ENCODE measurements at regions not wholly inside any gene's neighbourhood (a gene's known extent, or its start where the extent isn't known, plus 50 kb on each side); places are given as distances from the start of the nearest gene placed in this dataset.

DNA sequence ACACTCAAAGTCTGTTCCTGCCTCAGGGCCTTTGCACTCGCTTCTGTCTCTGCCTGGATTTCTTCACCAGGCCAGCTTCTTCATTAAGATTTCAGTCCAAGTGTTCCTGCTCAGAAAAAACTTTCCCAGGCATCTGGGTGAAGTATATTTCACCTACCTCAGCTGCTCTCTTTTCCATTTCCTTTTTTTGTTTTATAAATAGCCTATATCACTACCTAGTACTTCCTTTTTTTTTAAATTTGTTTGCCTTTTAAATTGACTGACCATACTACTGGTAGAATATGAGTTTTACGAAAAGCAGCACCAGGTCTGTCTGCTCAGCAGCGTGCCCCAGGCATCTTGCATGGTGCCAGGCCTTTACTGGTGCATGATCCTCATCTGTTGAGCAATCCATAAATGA lies 1064.4 kb downstream of the UQCRFS1 start:
- Histone ChIP-seq H2AFZ (ENCODE audit: low read length) (no peak overlapping the region), H3T11ph (ENCODE audit: low read length) (no peak overlapping the region), H3K4me1 (ENCODE audit: insufficient read depth, low read length) (no peaks in the 10 kb centered on the region), H3K4me2 (ENCODE audit: insufficient read depth, insufficient read length, low read length) (no peak overlapping the region), H2BK120ac (ENCODE audit: low read depth, low read length, poor library complexity, severe bottlenecking) (no peak overlapping the region), H4K20me1 (ENCODE audit: control insufficient read depth, insufficient read depth, insufficient read length) (no peaks in the 10 kb centered on the region), H3K27me3 (ENCODE audit: insufficient read depth, low read length) (no peaks in the 10 kb centered on the region), H2BK12ac (ENCODE audit: insufficient read length, low read depth, low read length) (no peak overlapping the region), H4K91ac (ENCODE audit: insufficient read length, low read depth, low read length) (no peak overlapping the region), H3K9ac (ENCODE audit: extremely low read depth, insufficient read length, low read length) (no peak overlapping the region), H3K79me2 (ENCODE audit: insufficient read depth, low read length) (no peaks in the 10 kb centered on the region), H2BK5ac (ENCODE audit: insufficient read length, low read length) (no peak overlapping the region), H3K18ac (ENCODE audit: insufficient read length, low read depth, low read length) (no peak overlapping the region), H3K9me3 (ENCODE audit: control insufficient read depth, low read depth, low read length) (no peaks in the 10 kb centered on the region), H3K4ac (ENCODE audit: low read depth, low read length) (no peak overlapping the region), H3K23me2 (ENCODE audit: insufficient read length, low read depth, low read length, poor library complexity, severe bottlenecking) (no peaks in the 10 kb centered on the region), H4K8ac (replicated peaks; ENCODE audit: insufficient read length, low read depth, low read length) (no peak overlapping the region), H2BK20ac (ENCODE audit: low read depth, low read length, poor library complexity, severe bottlenecking) (no peak overlapping the region), H2AK5ac (ENCODE audit: insufficient read length, low read length) (no peak overlapping the region), H2BK15ac (ENCODE audit: low read depth, low read length) (no peak overlapping the region), H3K14ac (ENCODE audit: insufficient read depth, low read length) (no peak overlapping the region), H3K27ac (ENCODE audit: insufficient read length, low read depth, low read length) (no peak overlapping the region), H3K79me1 (ENCODE audit: insufficient read depth, low read depth, low read length, poor library complexity, severe bottlenecking) (no peaks in the 10 kb centered on the region), H3K23ac (ENCODE audit: insufficient read length, low read depth, low read length) (no peak overlapping the region), H3K56ac (ENCODE audit: insufficient read length, low read depth, low read length) (no peak overlapping the region), H4K5ac (ENCODE audit: insufficient read length, low read depth, low read length) (no peak overlapping the region)
- Mint-ChIP-seq H3K36me3 (ENCODE audit: insufficient read depth in 1 of 3, low read depth in 3 of 3) (no peaks in the 10 kb centered on the region), H3K4me1 (peaks cover 13 to 16% of the 10 kb centered on the region in 2 experiments), H3K27ac (no peak overlapping the region), H3K9me3 (no peaks in the 10 kb centered on the region), H3K27me3 (ENCODE audit: low read depth) (peaks cover 3% of the 10 kb centered on the region), H3K4me3 (no peak overlapping the region)
- TF ChIP-seq, protein P1, sequence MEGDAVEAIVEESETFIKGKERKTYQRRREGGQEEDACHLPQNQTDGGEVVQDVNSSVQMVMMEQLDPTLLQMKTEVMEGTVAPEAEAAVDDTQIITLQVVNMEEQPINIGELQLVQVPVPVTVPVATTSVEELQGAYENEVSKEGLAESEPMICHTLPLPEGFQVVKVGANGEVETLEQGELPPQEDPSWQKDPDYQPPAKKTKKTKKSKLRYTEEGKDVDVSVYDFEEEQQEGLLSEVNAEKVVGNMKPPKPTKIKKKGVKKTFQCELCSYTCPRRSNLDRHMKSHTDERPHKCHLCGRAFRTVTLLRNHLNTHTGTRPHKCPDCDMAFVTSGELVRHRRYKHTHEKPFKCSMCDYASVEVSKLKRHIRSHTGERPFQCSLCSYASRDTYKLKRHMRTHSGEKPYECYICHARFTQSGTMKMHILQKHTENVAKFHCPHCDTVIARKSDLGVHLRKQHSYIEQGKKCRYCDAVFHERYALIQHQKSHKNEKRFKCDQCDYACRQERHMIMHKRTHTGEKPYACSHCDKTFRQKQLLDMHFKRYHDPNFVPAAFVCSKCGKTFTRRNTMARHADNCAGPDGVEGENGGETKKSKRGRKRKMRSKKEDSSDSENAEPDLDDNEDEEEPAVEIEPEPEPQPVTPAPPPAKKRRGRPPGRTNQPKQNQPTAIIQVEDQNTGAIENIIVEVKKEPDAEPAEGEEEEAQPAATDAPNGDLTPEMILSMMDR (conservative IDR thresholded peaks at IDR 0.05), result no peak
- no CpG with 5 or more reads among the region's 3 CpGs for WGBS (ENCODE audit: extremely low coverage, insufficient read length, low lambda C conversion rate)
- no peak for DNase-seq
